A673 (cell line): ENCODE measurements at regions not wholly inside any gene's neighbourhood (a gene's known extent, or its start where the extent isn't known, plus 50 kb on each side); places are given as distances from the start of the nearest gene placed in this dataset.
A peak's percentile ranks its signal among the peaks of the same experiment; 100 is the strongest.

ENCODE experiments used
- BruUV-seq: library from RNA; stranded (reverse); fragments of 400-500 nt; replicated peaks from 2 replicates; lab custom pipeline; 2021; lab: Mats Ljungman, UMichigan
- CTCF ChIA-PET: fragments of 300-600 bp; sonication (Branson Sonifier 250); formaldehyde crosslinking; loops from one replicate; lab custom pipeline; 2022; ENCODE audit warnings: antibody characterized with exemption; lab: Charles Lee
- POLR2A ChIA-PET: fragments of 300-600 bp; sonication (Branson Sonifier 250); formaldehyde crosslinking; loops from one replicate; lab custom pipeline; 2022; ENCODE audit warnings: antibody characterized with exemption; ENCODE audit not compliant: low non-redundant PET; lab: Charles Lee
- DNase-seq: peaks from one replicate; pipeline ENCODE4 v3.0.0-alpha.2; 2015; ENCODE audit warnings: low spot score
- H3K27ac ChIP-seq: fragments of 200-600 bp; sonication (generic); 2 replicates; pipeline ENCODE4 v1.5.1; 2016; ENCODE audit warnings: mixed run types, low read depth, mild to moderate bottlenecking, mixed read lengths, antibody characterized with exemption, low read length; ENCODE audit not compliant: poor library complexity, severe bottlenecking
- H3K27me3 ChIP-seq: fragments of 200-600 bp; sonication (generic); replicated peaks from 2 replicates; pipeline ENCODE4 v1.6.1; 2017; ENCODE audit warnings: mixed run types, low read depth, mild to moderate bottlenecking, mixed read lengths, antibody characterized with exemption, low read length; ENCODE audit not compliant: insufficient read depth, poor library complexity
- H3K36me3 ChIP-seq: fragments of 200-600 bp; sonication (generic); 2 replicates; pipeline ENCODE4 v1.6.1; 2016; ENCODE audit warnings: mixed run types, mild to moderate bottlenecking, mixed read lengths, antibody characterized with exemption, low read length; ENCODE audit not compliant: insufficient read depth, poor library complexity, severe bottlenecking
- H3K4me1 ChIP-seq: fragments of 200-600 bp; sonication (generic); 2 replicates; pipeline ENCODE4 v1.6.1; 2017; ENCODE audit warnings: mixed run types, mild to moderate bottlenecking, mixed read lengths, antibody characterized with exemption, low read length; ENCODE audit not compliant: insufficient read depth, poor library complexity, severe bottlenecking
- H3K4me3 ChIP-seq: fragments of 200-600 bp; sonication (generic); 2 replicates; pipeline ENCODE4 v1.5.1; 2016; ENCODE audit warnings: low read depth, mixed run types, mild to moderate bottlenecking, mixed read lengths, low read length; ENCODE audit not compliant: poor library complexity, severe bottlenecking
- H3K9me3 ChIP-seq: fragments of 200-600 bp; sonication (generic); 2 replicates; pipeline ENCODE4 v1.6.1; 2016; ENCODE audit warnings: mixed run types, low read depth, mild to moderate bottlenecking, mixed read lengths, antibody characterized with exemption, low read length; ENCODE audit not compliant: poor library complexity, severe bottlenecking
- EZH2 ChIP-seq: fragments of 200-600 bp; sonication (generic); IDR thresholded peaks from 2 replicates; pipeline ENCODE4 v1.6.1; 2017; ENCODE audit warnings: borderline replicate concordance, low read depth, mild to moderate bottlenecking, mixed read lengths, antibody characterized with exemption, low read length; ENCODE audit not compliant: poor library complexity, severe bottlenecking
- intact Hi-C: fragments of 100-400 bp; cut with micrococcal nuclease; formaldehyde crosslinking; loops from one replicate; pipeline ENCODE4 v1.10.0; 2022; ENCODE audit not compliant: unreplicated experiment
- TF ChIP-seq, protein P1 (sequence below): fragments of 300-800, 200-600 bp; sonication (generic); conservative IDR thresholded peaks from 2 replicates; pipeline ENCODE4 v1.5.1; 2017; ENCODE audit warnings: low read depth, mild to moderate bottlenecking, antibody characterized with exemption, low read length, moderate library complexity, mixed read lengths

DNA sequence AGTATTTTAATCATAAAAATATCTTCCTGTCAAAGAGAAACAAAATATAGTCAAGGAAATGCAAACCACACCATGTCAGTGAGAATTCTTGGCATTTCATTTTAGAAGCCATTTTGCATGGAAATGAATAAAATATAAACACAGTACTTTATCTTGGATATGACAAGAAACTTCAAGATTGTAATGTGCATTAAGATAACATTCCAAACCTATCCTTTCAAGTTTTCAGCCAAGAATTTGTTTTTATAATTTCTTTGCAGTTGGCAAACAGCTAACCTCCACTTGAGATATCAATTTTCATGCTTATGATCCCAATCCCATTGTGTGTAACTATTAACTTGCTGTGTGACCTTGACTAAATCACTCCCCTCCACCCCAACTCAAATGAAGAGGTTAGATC is 59.3 kb upstream of the WT1 start:
- POLR2A ChIA-PET = interaction anchor here (0.5 kb wide), 1 partner anchor 218 kb away, joined by 5 read pairs; no protein-coding TSS in a partner anchor
- H3K27me3 ChIP-seq = peaks cover 18% of the 10 kb centered on the region
- no peak for DNase-seq
- BruUV-seq = no TSS peak
- CTCF ChIA-PET = no interaction called here
- no peaks in the 10 kb centered on the region for H3K4me1 ChIP-seq
- H3K4me3 ChIP-seq = no peak overlapping the region
- TF ChIP-seq EZH2 = no peak
- TF ChIP-seq, protein P1, sequence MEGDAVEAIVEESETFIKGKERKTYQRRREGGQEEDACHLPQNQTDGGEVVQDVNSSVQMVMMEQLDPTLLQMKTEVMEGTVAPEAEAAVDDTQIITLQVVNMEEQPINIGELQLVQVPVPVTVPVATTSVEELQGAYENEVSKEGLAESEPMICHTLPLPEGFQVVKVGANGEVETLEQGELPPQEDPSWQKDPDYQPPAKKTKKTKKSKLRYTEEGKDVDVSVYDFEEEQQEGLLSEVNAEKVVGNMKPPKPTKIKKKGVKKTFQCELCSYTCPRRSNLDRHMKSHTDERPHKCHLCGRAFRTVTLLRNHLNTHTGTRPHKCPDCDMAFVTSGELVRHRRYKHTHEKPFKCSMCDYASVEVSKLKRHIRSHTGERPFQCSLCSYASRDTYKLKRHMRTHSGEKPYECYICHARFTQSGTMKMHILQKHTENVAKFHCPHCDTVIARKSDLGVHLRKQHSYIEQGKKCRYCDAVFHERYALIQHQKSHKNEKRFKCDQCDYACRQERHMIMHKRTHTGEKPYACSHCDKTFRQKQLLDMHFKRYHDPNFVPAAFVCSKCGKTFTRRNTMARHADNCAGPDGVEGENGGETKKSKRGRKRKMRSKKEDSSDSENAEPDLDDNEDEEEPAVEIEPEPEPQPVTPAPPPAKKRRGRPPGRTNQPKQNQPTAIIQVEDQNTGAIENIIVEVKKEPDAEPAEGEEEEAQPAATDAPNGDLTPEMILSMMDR = no peak
- H3K27ac ChIP-seq = no peak overlapping the region
- no peaks in the 10 kb centered on the region for H3K9me3 ChIP-seq
- intact Hi-C loops = no loop called here
- H3K36me3 ChIP-seq = no peaks in the 10 kb centered on the region

DNA sequence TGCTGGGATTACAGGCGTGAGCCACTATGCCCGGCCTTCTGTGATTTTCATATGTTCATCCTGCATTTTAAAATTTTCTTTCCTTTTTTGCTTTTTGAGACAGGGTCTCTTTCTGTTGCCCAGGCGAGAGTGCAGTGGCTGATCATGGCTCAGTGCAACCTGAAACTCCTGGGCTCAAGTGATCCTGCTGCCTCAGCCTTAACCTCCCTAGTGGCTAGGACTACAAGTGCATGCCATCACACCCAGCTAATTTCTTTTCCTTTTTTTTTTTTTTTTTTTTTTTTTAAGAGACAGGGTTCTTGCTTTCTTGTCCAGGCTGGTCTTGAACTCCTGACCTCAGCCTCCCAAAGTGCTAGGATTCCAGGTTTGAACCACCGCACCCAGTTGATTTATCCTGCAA is 54.1 kb upstream of the WT1 start:
- Histone ChIP-seq H3K4me1 (no peaks in the 10 kb centered on the region), H3K27ac (no peak overlapping the region), H3K4me3 (no peak overlapping the region), H3K9me3 (no peaks in the 10 kb centered on the region), H3K36me3 (no peaks in the 10 kb centered on the region), H3K27me3 (peaks cover 32% of the 10 kb centered on the region)
- TF ChIP-seq, protein P1 = 0 out of 2 replicates have a peak, but pooled peaks have one; percentile 22
- TF ChIP-seq EZH2 = no peak
- intact Hi-C loops = no loop called here
- ChIA-PET POLR2A (no interaction called here), CTCF (no interaction called here)
- BruUV-seq = no TSS peak
- DNase-seq = no peak

DNA sequence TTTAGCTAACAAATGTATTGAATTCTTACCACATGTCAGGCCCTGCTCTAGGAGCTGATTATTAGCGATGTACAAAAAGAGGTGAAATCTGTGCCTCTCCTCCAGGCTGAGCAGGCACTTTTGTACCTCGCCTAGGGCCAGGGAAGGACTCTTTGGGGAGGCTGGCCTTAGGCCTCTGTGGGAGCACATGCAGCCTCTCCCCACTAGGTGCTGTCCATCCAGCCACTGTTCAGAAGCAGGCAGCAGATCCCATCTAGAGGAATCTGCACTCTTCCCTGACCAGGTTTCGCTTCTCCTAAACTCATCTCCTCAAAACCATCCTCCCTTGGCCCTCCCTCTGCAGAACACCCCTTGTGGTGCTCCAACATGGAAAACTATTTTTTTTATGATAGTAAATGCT is 51.9 kb upstream of the WT1 start:
- Histone ChIP-seq H3K9me3 (no peaks in the 10 kb centered on the region), H3K27me3 (peaks cover 28% of the 10 kb centered on the region), H3K4me1 (no peaks in the 10 kb centered on the region), H3K27ac (no peak overlapping the region), H3K4me3 (no peak overlapping the region), H3K36me3 (no peaks in the 10 kb centered on the region)
- DNase-seq = peak; percentile 58
- TF ChIP-seq, protein P1 = peak; percentile 55
- TF ChIP-seq EZH2 = no peak
- no TSS peak for BruUV-seq
- intact Hi-C loops = no loop called here
- ChIA-PET CTCF (interaction anchor here (0.7 kb wide), 2 partner anchors 29 to 136 kb away, joined by 3 to 5 read pairs; no protein-coding TSS in a partner anchor), POLR2A (no interaction called here)
